GM18867 (cell line): ENCODE measurements at regions not wholly inside any gene's neighbourhood (a gene's known extent, or its start where the extent isn't known, plus 50 kb on each side); places are given as distances from the start of the nearest gene placed in this dataset.
A peak's percentile ranks its signal among the peaks of the same experiment; 100 is the strongest.

Experiments
- ATAC-seq: cut with Tn5 transposase; IDR thresholded peaks from one replicate; pipeline ENCODE4 v1.9.1; 2021; ENCODE audit warnings: mild to moderate bottlenecking, moderate library complexity; ENCODE audit not compliant: unreplicated experiment

- no peak for ATAC-seq
Observed at GRCh38 chr5:10876006-10876744, 115.1 kb upstream of the DAP start.

- ATAC-seq: no peak
Observed at GRCh38 chr5:10875201-10875768, 114.3 kb upstream of the DAP start.

- no peak for ATAC-seq
Observed at GRCh38 chr5:10874541-10874940, 113.5 kb upstream of the DAP start.

- no peak for ATAC-seq
Observed at GRCh38 chr5:10870791-10871190, 109.8 kb upstream of the DAP start.

GRCh38 chr5:10868956-10869355 is 107.9 kb upstream of the DAP start:
- ATAC-seq: no peak

GRCh38 chr5:10867389-10868303 is 106.6 kb upstream of the DAP start:
- ATAC-seq: no peak

GRCh38 chr5:10866913-10867312 is 105.9 kb upstream of the DAP start:
- no peak for ATAC-seq

- ATAC-seq: peak; percentile 94
Observed at GRCh38 chr5:10863763-10864383, 102.8 kb upstream of the DAP start.

- ATAC-seq: no peak
Observed at GRCh38 chr5:10862085-10862484, 101.1 kb upstream of the DAP start.

GRCh38 chr5:10861423-10861790 is 100.4 kb upstream of the DAP start:
- no peak for ATAC-seq

GRCh38 chr5:10860645-10861422 is 99.8 kb upstream of the DAP start:
- no peak for ATAC-seq

GRCh38 chr5:10860196-10860543 is 99.1 kb upstream of the DAP start:
- ATAC-seq: no peak

- ATAC-seq: no peak
Observed at GRCh38 chr5:10859393-10860195, 98.6 kb upstream of the DAP start.

GRCh38 chr5:10858945-10859344 is 97.9 kb upstream of the DAP start:
- no peak for ATAC-seq

- ATAC-seq: no peak
Observed at GRCh38 chr5:10858307-10858706, 97.3 kb upstream of the DAP start.

GRCh38 chr5:10857338-10857733 is 96.3 kb upstream of the DAP start:
- no peak for ATAC-seq

- ATAC-seq: no peak
Observed at GRCh38 chr5:10856683-10857337, 95.8 kb upstream of the DAP start.

- ATAC-seq: no peak
Observed at GRCh38 chr5:10856071-10856470, 95.0 kb upstream of the DAP start.

- ATAC-seq: no peak
Observed at GRCh38 chr5:10854506-10855277, 93.7 kb upstream of the DAP start.
